GM12874 (cell line): ENCODE measurements at regions not wholly inside any gene's neighbourhood (a gene's known extent, or its start where the extent isn't known, plus 50 kb on each side); places are given as distances from the start of the nearest gene placed in this dataset.

Experiments used
- CTCF ChIP-seq: IDR thresholded peaks from 2 replicates; pipeline ENCODE4 v1.5.1; 2011; ENCODE audit warnings: low read depth, mild to moderate bottlenecking, control low read depth, low read length, moderate library complexity; ENCODE audit not compliant: insufficient read depth

- TF ChIP-seq CTCF, result no peak
Observed at GRCh38 chr1:60916199-60916598, 166.2 kb upstream of the NFIA start.

GRCh38 chr1:60915441-60915840 is 166.9 kb upstream of the NFIA start:
- TF ChIP-seq CTCF, result no peak

DNA sequence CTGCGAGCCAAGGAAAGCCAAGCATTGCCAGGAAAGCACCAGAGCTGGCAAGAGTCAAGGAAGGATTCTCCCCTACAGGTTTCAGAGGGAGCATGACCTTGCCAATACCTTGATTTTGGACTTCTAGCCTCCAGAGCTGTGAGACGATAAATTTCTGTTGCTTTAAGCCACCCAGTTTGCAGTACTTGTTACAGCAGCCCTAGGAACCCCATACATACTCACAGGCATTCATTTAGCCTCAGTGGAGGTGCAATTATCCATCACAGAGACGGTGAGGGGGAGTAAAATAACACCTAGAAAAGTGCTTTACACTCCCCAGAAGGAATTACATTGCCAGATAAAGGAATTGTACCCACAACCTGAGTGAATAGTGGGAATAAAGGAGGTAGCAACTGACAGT is 167.4 kb upstream of the NFIA start:
- TF ChIP-seq CTCF, result no peak

GRCh38 chr1:60913039-60913438 is 169.3 kb upstream of the NFIA start:
- no peak for TF ChIP-seq CTCF

DNA sequence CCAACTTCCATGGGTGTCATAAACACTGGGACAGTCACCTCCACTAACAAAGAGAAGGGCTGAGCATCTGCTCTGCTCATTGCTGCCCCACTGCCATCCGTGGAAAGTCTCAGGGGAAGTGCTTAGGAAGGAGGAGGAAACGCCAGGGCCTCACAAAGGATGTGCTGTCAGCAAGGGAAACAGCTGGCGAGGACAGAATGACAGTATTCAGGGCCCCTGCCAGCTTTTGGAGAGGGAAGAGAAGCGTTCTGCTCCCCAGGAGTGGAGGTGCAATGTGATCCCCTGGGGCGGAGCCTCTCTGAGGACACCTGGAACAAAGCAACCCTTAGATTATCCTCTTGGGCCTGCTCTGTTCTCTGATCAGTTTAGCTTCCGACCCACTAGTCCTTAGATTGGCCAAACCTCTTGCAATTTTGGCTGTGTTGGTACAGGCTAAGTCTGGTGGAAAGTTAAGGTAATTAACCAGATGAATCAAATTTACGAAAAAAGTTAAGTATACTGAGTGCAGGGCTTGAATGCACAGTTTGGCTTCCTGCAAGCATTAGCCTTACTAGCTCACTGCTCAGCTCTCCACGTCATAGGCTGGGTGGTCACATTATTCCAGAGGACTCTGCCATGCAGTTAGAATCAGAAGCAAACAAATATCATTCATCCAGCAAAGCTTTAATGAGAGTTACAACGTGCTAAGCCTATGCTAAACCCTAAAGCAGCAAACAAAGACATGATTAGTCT is 170.2 kb upstream of the NFIA start:
- TF ChIP-seq CTCF, result no peak

- no peak for TF ChIP-seq CTCF
Observed at GRCh38 chr1:60908159-60908558, 174.2 kb upstream of the NFIA start.

- no peak for TF ChIP-seq CTCF
Observed at GRCh38 chr1:60906526-60906925, 175.8 kb upstream of the NFIA start.
